B cell (primary cell): ENCODE measurements at regions not wholly inside any gene's neighbourhood (a gene's known extent, or its start where the extent isn't known, plus 50 kb on each side); places are given as distances from the start of the nearest gene placed in this dataset.

Experiments used
- ATAC-seq: fragments of 200-7000 bp; cut with Tn5 transposase; one replicate; pipeline ENCODE4 v1.10.0; 2021; ENCODE audit warnings: low read depth, mild to moderate bottlenecking, moderate number of reproducible peaks, moderate library complexity
- CTCF ChIA-PET: fragments of 350-600 bp; sonication (Branson Sonifier 250); formaldehyde crosslinking; loops from one replicate; lab custom pipeline; 2021; ENCODE audit warnings: antibody characterized with exemption, inconsistent platforms; lab: Charles Lee
- POLR2A ChIA-PET: fragments of 350-600 bp; sonication (Branson Sonifier 250); formaldehyde crosslinking; loops from one replicate; lab custom pipeline; 2021; ENCODE audit warnings: antibody characterized with exemption; lab: Charles Lee
- DNase-seq: peaks from one replicate; pipeline ENCODE4 v3.0.0; 2013
- H2AFZ ChIP-seq: 2 replicates; pipeline ENCODE4 v1.6.1; 2012; ENCODE audit warnings: mild to moderate bottlenecking, low read depth, low read length; ENCODE audit not compliant: insufficient read depth, poor library complexity, severe bottlenecking
- H3K27ac ChIP-seq, 2 donors: 1 replicate in 1 of 2; 2 replicates in 1 of 2; pipeline ENCODE4 v1.5.1; 2012 to 2013; ENCODE audit warnings: low read length in 2 of 2, mild to moderate bottlenecking in 2 of 2, moderate library complexity in 1 of 2
- H3K27me3 ChIP-seq, 4 experiments: fragments of 200-600 bp in 1 of 4; sonication (generic) in 1 of 4; replicated peaks in 1 of 4; 1 replicate in 2 of 4; 2 replicates in 2 of 4; pipeline versions ENCODE4 v1.6.1 to v1.7.0; 2013 to 2016; ENCODE audit warnings: low read length in 3 of 4, mild to moderate bottlenecking in 2 of 4, mixed read lengths in 1 of 4, moderate library complexity in 1 of 4; ENCODE audit not compliant: insufficient read depth in 4 of 4, control insufficient read depth in 3 of 4; ENCODE audit errors: control extremely low read depth in 1 of 4
- H3K36me3 ChIP-seq, 2 experiments: replicated peaks in 1 of 2; 1 replicate in 1 of 2; 2 replicates in 1 of 2; pipeline versions ENCODE4 v1.6.1 to v1.7.1; 2013; ENCODE audit warnings: low read length in 1 of 2; ENCODE audit not compliant: insufficient read depth in 2 of 2, control insufficient read depth in 1 of 2; ENCODE audit errors: control extremely low read depth in 1 of 2, extremely low read depth in 1 of 2
- H3K4me1 ChIP-seq, 2 donors: fragments of 200-600 bp in 1 of 2; sonication (generic) in 1 of 2; 1 replicate in 1 of 2; 2 replicates in 1 of 2; pipeline versions ENCODE4 v1.5.1 to v1.6.1; 2013 to 2017; ENCODE audit warnings: low read length in 2 of 2; ENCODE audit not compliant: control insufficient read depth in 2 of 2, insufficient read depth in 2 of 2
- H3K4me2 ChIP-seq: replicated peaks from 2 replicates; pipeline ENCODE3; 2012; ENCODE audit warnings: mild to moderate bottlenecking, low read depth, low read length; ENCODE audit not compliant: poor library complexity, severe bottlenecking
- H3K4me3 ChIP-seq, 5 experiments: fragments of 200-600 bp in 1 of 5; sonication (generic) in 1 of 5; 1 replicate in 3 of 5; 2 replicates in 2 of 5; pipeline versions ENCODE4 v1.5.1 to v1.7.0; 2011 to 2016; ENCODE audit warnings: low read length in 4 of 5, mild to moderate bottlenecking in 4 of 5, low read depth in 2 of 5, control low read depth in 1 of 5, moderate library complexity in 1 of 5; ENCODE audit not compliant: insufficient read depth in 1 of 5; ENCODE audit errors: control extremely low read depth in 1 of 5, extremely low read depth in 1 of 5
- H3K79me2 ChIP-seq: fragments of 200-600 bp; sonication (generic); one replicate; pipeline ENCODE4 v1.6.0; 2016; ENCODE audit warnings: low read length; ENCODE audit not compliant: control insufficient read depth, insufficient read depth
- H3K9ac ChIP-seq: fragments of 200-600 bp; sonication (generic); 2 replicates; pipeline ENCODE4 v1.6.1; 2017; ENCODE audit warnings: mild to moderate bottlenecking, low read length, moderate library complexity
- H3K9me3 ChIP-seq, 3 donors: one replicate each; pipeline versions ENCODE4 v1.6.1 to v1.7.1; 2013; ENCODE audit warnings: low read length in 2 of 3; ENCODE audit not compliant: control insufficient read depth in 2 of 3, insufficient read depth in 1 of 3; ENCODE audit errors: control extremely low read depth in 1 of 3
- H4K20me1 ChIP-seq: 2 replicates; pipeline ENCODE4 v1.6.0; 2012; ENCODE audit warnings: mild to moderate bottlenecking, low read length; ENCODE audit not compliant: insufficient read depth, control insufficient read depth, poor library complexity, severe bottlenecking
- H3K27ac Mint-ChIP-seq: one replicate; pipeline ENCODE4 v1.8.0; 2021; ENCODE audit warnings: mixed read lengths
- H3K27me3 Mint-ChIP-seq: one replicate; pipeline ENCODE4 v1.8.0; 2021; ENCODE audit warnings: mixed read lengths
- H3K4me1 Mint-ChIP-seq: one replicate; pipeline ENCODE4 v1.8.0; 2021; ENCODE audit warnings: mixed read lengths
- H3K4me3 Mint-ChIP-seq: one replicate; pipeline ENCODE4 v1.8.0; 2021; ENCODE audit warnings: mixed read lengths
- H3K9me3 Mint-ChIP-seq: one replicate; pipeline ENCODE4 v1.8.0; 2022; ENCODE audit warnings: mixed read lengths; ENCODE audit not compliant: insufficient read depth
- CTCF ChIP-seq: fragments of 200-600 bp; IDR thresholded peaks from one replicate; pipeline ENCODE4 v1.8.0; 2022; ENCODE audit warnings: antibody characterized with exemption, mild to moderate bottlenecking
- EZH2 ChIP-seq: IDR thresholded peaks from 2 replicates; pipeline ENCODE4 v1.6.1; 2012; ENCODE audit warnings: borderline replicate concordance, low read depth, mild to moderate bottlenecking, moderate library complexity, low read length; ENCODE audit not compliant: insufficient read depth, poor library complexity, severe bottlenecking
- WGBS: methylation state at CpG from one replicate; pipeline ENCODE4 v1.1.5; 2013; ENCODE audit warnings: missing lambda C conversion rate; ENCODE audit not compliant: insufficient coverage; 5-methylcytosine and 5-hydroxymethylcytosine counted together
- intact Hi-C: fragments of 100-400 bp; cut with micrococcal nuclease; formaldehyde crosslinking; loops from one replicate; pipeline ENCODE4 v1.10.0; 2022

- H3K9me3 Mint-ChIP-seq = no peaks in the 10 kb centered on the region
- Histone ChIP-seq H4K20me1 (no peaks in the 10 kb centered on the region), H3K27ac (no peak overlapping the region), H3K27me3 (no peaks in the 10 kb centered on the region), H3K4me1 (peaks cover 0 to 4% of the 10 kb centered on the region in 2 donors), H3K36me3 (no peaks in the 10 kb centered on the region), H3K9me3 (peaks cover 0 to 5% (median 4%) of the 10 kb centered on the region in 3 donors), H3K4me3 (no peak overlapping the region), H3K79me2 (no peaks in the 10 kb centered on the region), H3K9ac (no peak overlapping the region), H2AFZ (no peak overlapping the region), H3K4me2 (no peak overlapping the region)
- no peak overlapping the region for H3K27ac Mint-ChIP-seq
- ATAC-seq (peak; percentile 28), DNase-seq (no peak)
- CTCF ChIA-PET = no interaction called here
- H3K4me1 Mint-ChIP-seq = peaks cover 11% of the 10 kb centered on the region
- H3K27me3 Mint-ChIP-seq = peaks cover 21% of the 10 kb centered on the region
- TF ChIP-seq EZH2 (no peak), CTCF (no peak)
- intact Hi-C loops = no loop called here
- no peak overlapping the region for H3K4me3 Mint-ChIP-seq
- POLR2A ChIA-PET = no interaction called here
- 63% methylated on average over 3 of the region's 3 CpGs for WGBS
These were observed 175.3 kb upstream of the CST7 start for GRCh38 chr20:24773751-24774201.

- Histone ChIP-seq H3K9me3 (peaks cover 0 to 5% (median 4%) of the 10 kb centered on the region in 3 donors), H3K4me1 (peaks cover 0 to 12% of the 10 kb centered on the region in 2 donors), H3K79me2 (no peaks in the 10 kb centered on the region), H3K4me2 (no peak overlapping the region), H3K27ac (no peak overlapping the region), H3K27me3 (no peaks in the 10 kb centered on the region), H3K9ac (no peak overlapping the region), H2AFZ (no peak overlapping the region), H3K36me3 (no peaks in the 10 kb centered on the region), H3K4me3 (no peak overlapping the region), H4K20me1 (no peaks in the 10 kb centered on the region)
- intact Hi-C loops = no loop called here
- Mint-ChIP-seq H3K4me3 (no peak overlapping the region), H3K27ac (no peak overlapping the region), H3K4me1 (peaks cover 16% of the 10 kb centered on the region), H3K9me3 (no peaks in the 10 kb centered on the region), H3K27me3 (peaks cover 25% of the 10 kb centered on the region)
- CTCF ChIA-PET = no interaction called here
- TF ChIP-seq EZH2 (no peak), CTCF (no peak)
- POLR2A ChIA-PET = no interaction called here
- DNase-seq (no peak), ATAC-seq (no peak)
These were observed 173.1 kb upstream of the CST7 start for GRCh38 chr20:24775966-24776365.
